ENCODE measurements at regions not wholly inside any gene's neighbourhood (a gene's known extent, or its start where the extent isn't known, plus 50 kb on each side); places are given as distances from the start of the nearest gene placed in this dataset.

DNA sequence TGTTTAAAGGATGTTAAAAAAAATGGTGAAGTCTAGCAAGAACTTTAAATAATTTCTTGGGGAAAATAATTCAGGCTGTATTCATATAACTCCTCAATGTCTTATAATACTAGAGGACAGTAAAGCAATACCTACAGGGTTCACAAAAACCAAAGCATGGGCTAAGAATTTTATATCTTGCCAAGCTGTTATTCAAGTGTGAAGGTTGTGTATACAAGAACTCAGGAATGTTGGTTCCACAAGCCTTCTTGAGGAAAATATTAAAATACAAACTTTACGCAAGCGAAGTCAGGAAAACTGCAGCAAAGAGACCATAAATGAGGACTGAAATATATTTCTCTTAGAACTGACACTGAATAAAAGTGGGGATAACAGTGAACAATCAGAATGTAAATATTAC is 76.1 kb upstream of the DNAJC10 start:
- TF ChIP-seq, protein P1, sequence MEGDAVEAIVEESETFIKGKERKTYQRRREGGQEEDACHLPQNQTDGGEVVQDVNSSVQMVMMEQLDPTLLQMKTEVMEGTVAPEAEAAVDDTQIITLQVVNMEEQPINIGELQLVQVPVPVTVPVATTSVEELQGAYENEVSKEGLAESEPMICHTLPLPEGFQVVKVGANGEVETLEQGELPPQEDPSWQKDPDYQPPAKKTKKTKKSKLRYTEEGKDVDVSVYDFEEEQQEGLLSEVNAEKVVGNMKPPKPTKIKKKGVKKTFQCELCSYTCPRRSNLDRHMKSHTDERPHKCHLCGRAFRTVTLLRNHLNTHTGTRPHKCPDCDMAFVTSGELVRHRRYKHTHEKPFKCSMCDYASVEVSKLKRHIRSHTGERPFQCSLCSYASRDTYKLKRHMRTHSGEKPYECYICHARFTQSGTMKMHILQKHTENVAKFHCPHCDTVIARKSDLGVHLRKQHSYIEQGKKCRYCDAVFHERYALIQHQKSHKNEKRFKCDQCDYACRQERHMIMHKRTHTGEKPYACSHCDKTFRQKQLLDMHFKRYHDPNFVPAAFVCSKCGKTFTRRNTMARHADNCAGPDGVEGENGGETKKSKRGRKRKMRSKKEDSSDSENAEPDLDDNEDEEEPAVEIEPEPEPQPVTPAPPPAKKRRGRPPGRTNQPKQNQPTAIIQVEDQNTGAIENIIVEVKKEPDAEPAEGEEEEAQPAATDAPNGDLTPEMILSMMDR (conservative IDR thresholded peaks at IDR 0.05; ENCODE audit: control insufficient read depth, insufficient read depth, low read depth, low read length) = no peak

DNA sequence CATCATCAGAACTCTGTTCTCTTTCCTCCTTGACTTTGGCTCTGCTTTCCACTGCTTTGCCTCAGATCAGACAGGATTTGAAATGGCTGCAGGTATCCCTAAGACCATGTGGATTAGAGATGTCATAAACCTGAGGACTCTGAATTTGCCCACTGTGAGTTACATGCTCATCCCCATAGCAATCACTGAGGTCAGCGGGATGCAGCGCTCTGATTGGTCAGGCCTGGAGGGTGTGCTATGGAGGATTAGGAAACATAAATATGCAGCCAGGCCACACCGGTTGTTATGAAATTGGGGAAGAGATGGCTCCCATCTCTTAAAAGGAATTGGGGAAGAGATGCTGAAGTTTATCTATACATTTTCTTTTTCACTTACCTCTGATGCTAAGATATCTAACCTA is 73.7 kb upstream of the DNAJC10 start:
- TF ChIP-seq, protein P1 (conservative IDR thresholded peaks at IDR 0.05; ENCODE audit: control insufficient read depth, insufficient read depth, low read depth, low read length) = no peak
- H3K4me3 ChIP-seq (ENCODE audit: control insufficient read depth, low read depth, low read length) = no peak overlapping the region
- DNase-seq (ENCODE audit: low read depth) = peak; percentile 71

More for the DNA sequence above, 76.1 kb upstream of the DNAJC10 start:
- no peak for DNase-seq (ENCODE audit: low read depth)
- H3K4me3 ChIP-seq (ENCODE audit: control insufficient read depth, low read depth, low read length) = no peak overlapping the region

DNA sequence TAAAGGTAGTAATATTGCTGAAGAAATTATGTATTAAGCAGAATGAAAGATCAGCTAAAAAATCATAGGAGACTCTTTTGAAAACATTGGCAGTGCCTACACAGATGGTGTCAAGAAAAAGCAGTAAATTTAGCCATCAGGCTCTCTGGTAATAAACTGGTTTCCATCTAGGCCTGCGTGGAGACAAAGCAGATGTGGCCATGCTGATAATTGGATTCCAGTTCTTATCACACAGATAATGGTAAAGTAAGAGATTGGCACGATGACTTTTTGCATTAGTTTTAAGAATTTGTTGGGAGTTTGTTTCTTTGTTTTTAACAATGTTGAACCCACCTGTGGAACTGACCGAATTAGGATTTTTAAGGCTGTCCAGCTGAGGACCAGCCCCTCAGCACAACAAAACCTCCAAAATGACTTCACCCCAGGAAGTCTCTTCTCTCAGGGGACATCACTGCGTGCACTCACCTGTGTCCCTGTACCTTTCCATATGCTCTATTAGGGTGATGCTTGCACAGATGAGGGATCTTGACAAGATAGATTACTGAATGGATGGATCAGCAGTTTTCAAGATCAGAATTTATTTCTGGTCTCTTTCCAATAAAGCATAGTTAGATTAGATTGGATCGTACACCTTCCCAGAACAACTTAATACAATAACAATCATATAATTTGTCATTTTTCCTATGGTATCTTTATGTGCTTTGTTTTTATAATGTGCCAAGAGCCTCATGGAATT is 69.1 kb upstream of the DNAJC10 start:
- no peak overlapping the region for H3K4me3 ChIP-seq (ENCODE audit: control insufficient read depth, low read depth, low read length)
- DNase-seq (ENCODE audit: low read depth) = no peak
- TF ChIP-seq, protein P1 (conservative IDR thresholded peaks at IDR 0.05; ENCODE audit: control insufficient read depth, insufficient read depth, low read depth, low read length) = no peak

DNA sequence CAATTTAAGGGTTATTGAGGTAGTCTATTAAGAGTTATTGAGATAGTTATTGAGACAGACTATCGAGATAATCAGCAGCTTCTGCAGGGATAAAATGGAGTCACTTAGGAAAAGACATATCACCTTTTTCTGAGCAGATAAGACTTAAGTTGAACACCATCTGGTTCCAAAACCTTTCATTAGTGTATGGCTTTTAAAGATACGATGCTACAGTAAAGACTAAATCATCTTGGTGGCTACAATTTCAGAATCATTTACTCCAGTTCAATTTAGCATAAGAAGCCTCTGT is 68.6 kb upstream of the DNAJC10 start:
- DNase-seq (ENCODE audit: low read depth) = no peak
- no peak overlapping the region for H3K4me3 ChIP-seq (ENCODE audit: control insufficient read depth, low read depth, low read length)
- TF ChIP-seq, protein P1 (conservative IDR thresholded peaks at IDR 0.05; ENCODE audit: control insufficient read depth, insufficient read depth, low read depth, low read length) = no peak

DNA sequence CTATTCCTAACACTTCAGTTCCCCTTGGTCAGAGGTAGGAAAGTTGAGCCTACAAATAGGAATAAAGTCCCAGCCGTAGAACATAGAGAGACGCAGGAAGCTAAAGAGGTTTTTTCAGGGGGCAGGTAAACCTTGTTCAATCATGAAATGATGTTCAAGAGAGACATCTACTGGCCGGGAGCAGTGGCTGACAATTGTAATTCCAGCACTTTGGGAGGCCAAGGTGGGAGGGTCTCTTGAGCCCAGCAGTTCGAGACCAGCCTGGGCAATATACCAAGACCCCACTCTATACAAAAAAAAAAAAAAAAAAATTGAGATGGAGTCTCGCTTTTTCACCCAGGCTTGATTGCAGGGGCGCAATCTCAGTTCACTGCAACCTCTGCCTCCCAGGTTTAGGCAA is 66.7 kb upstream of the DNAJC10 start:
- H3K4me3 ChIP-seq (ENCODE audit: control insufficient read depth, low read depth, low read length) = no peak overlapping the region
- TF ChIP-seq, protein P1 (conservative IDR thresholded peaks at IDR 0.05; ENCODE audit: control insufficient read depth, insufficient read depth, low read depth, low read length) = peak; percentile 60
- DNase-seq (ENCODE audit: low read depth) = peak; percentile 49

DNA sequence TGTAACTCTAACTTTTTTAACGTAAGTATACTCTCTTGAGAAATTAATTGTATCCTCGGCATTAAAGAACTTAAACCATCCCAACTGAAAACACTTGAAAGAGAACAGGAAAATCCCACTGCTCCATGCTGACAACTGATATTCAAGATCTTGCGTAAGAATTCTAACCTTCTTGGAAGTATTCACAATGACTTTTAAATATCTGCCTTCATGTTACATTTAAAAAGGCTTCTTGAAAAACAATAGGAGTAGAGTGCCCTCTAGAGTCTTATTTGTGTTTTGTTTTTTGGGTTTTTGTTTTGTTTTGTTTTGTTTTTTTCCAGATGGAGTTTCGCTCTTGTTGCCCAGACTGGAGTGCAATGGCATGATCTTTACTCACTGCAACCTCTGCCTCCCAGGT is 65.4 kb upstream of the DNAJC10 start:
- peak; percentile 79 for DNase-seq (ENCODE audit: low read depth)
- TF ChIP-seq, protein P1 (conservative IDR thresholded peaks at IDR 0.05; ENCODE audit: control insufficient read depth, insufficient read depth, low read depth, low read length) = peak; percentile 41

DNA sequence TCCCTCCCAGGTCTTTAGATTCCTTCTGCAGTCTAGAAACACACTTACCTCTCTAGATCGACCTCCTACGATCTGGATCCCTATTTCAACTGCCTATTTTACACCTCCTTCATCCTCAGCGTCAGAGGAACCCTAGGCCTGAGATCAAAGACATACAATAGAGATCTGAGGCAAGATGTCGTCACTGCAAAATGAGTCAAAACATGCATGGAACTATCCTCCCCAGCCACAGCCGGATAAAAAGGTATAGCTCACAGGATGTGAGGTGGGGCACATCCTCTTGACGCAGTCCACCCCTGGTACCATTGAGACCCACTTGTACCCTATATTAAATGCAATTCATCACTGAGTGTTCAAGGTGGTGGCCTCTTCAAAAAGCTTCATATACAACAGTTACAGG is 63.7 kb upstream of the DNAJC10 start:
- DNase-seq (ENCODE audit: low read depth) = no peak
- TF ChIP-seq, protein P1 (conservative IDR thresholded peaks at IDR 0.05; ENCODE audit: control insufficient read depth, insufficient read depth, low read depth, low read length) = no peak
- no peak overlapping the region for H3K4me3 ChIP-seq (ENCODE audit: control insufficient read depth, low read depth, low read length)

More for the DNA sequence above, 65.4 kb upstream of the DNAJC10 start:
- H3K4me3 ChIP-seq (ENCODE audit: control insufficient read depth, low read depth, low read length) = no peak overlapping the region

All from fibroblast of mammary gland (primary cell).